Limb (tissue), 2 donors: ENCODE measurements at regions not wholly inside any gene's neighbourhood (a gene's known extent, or its start where the extent isn't known, plus 50 kb on each side); places are given as distances from the start of the nearest gene placed in this dataset.

ENCODE experiments used
- DNase-seq, 2 donors: peaks; one replicate each; pipeline ENCODE4 v3.0.0-alpha.2; 2016; ENCODE audit errors: extremely low spot score in 2 of 2

GRCh38 chr16:63735456-63735855 lies 1386.4 kb downstream of the CDH11 start:
- DNase-seq: no peak

- DNase-seq: no peak
These were observed 1401.0 kb downstream of the CDH11 start for GRCh38 chr16:63720848-63721247.

GRCh38 chr16:63719926-63720325 lies 1401.9 kb downstream of the CDH11 start:
- no peak for DNase-seq

- no peak for DNase-seq
These were observed 1404.1 kb downstream of the CDH11 start for GRCh38 chr16:63717806-63718205.

- DNase-seq: no peak
These were observed 1407.0 kb downstream of the CDH11 start for GRCh38 chr16:63714876-63715275.

- no peak for DNase-seq
These were observed 1409.1 kb downstream of the CDH11 start for GRCh38 chr16:63712725-63713124.

GRCh38 chr16:63703612-63704011 lies 1418.3 kb downstream of the CDH11 start:
- DNase-seq: no peak

- no peak for DNase-seq
These were observed 1418.8 kb downstream of the CDH11 start for GRCh38 chr16:63702981-63703590.

GRCh38 chr16:63697736-63698135 lies 1424.1 kb downstream of the CDH11 start:
- DNase-seq: no peak

GRCh38 chr16:63695347-63695746 lies 1426.5 kb downstream of the CDH11 start:
- no peak for DNase-seq

GRCh38 chr16:63690961-63691360 lies 1430.9 kb downstream of the CDH11 start:
- no peak for DNase-seq

- no peak for DNase-seq
These were observed 1431.6 kb downstream of the CDH11 start for GRCh38 chr16:63690267-63690666.

- no peak for DNase-seq
These were observed 1432.8 kb downstream of the CDH11 start for GRCh38 chr16:63689068-63689467.

- no peak for DNase-seq
These were observed 1437.4 kb downstream of the CDH11 start for GRCh38 chr16:63684149-63685101.

- DNase-seq: no peak
These were observed 1439.0 kb downstream of the CDH11 start for GRCh38 chr16:63682844-63683243.

GRCh38 chr16:63672493-63672892 lies 1449.4 kb downstream of the CDH11 start:
- no peak for DNase-seq

- no peak for DNase-seq
These were observed 1458.7 kb downstream of the CDH11 start for GRCh38 chr16:63663155-63663554.

GRCh38 chr16:63655846-63656245 lies 1466.0 kb downstream of the CDH11 start:
- no peak for DNase-seq

- DNase-seq: no peak
These were observed 1468.6 kb downstream of the CDH11 start for GRCh38 chr16:63653044-63653839.

- DNase-seq: no peak
These were observed 1469.8 kb downstream of the CDH11 start for GRCh38 chr16:63652091-63652490.

- no peak for DNase-seq
These were observed 1471.3 kb downstream of the CDH11 start for GRCh38 chr16:63650550-63650949.
